Peyer's patch (tissue), 4 donors: ENCODE measurements at regions not wholly inside any gene's neighbourhood (a gene's known extent, or its start where the extent isn't known, plus 50 kb on each side); places are given as distances from the start of the nearest gene placed in this dataset.

Experiments used
- CTCF ChIP-seq, 6 experiments: fragments of 450-650 bp in 4 of 6; fragments of 200-600 bp in 2 of 6; sonication (generic) in 1 of 6; IDR thresholded peaks; one replicate each; pipeline ENCODE4 v1.5.1; 2017 to 2019; ENCODE audit warnings: antibody characterized with exemption in 6 of 6, mild to moderate bottlenecking in 3 of 6, moderate library complexity in 1 of 6
- POLR2A ChIP-seq, 2 donors: fragments of 450-650 bp; IDR thresholded peaks; one replicate each; pipeline ENCODE4 v1.5.1; 2017; ENCODE audit warnings: antibody characterized with exemption in 2 of 2, mild to moderate bottlenecking in 2 of 2, moderate library complexity in 2 of 2

- TF ChIP-seq CTCF (IDR thresholded peaks at IDR 0.05) (no peak), POLR2A (IDR thresholded peaks at IDR 0.05) (no peak)
Observed at GRCh38 chr16:13336335-13336734, 434.9 kb downstream of the SHISA9 start.
